ENCODE measurements at regions not wholly inside any gene's neighbourhood (a gene's known extent, or its start where the extent isn't known, plus 50 kb on each side); places are given as distances from the start of the nearest gene placed in this dataset.
A peak's percentile ranks its signal among the peaks of the same experiment; 100 is the strongest.
"Not testable (repeated sequence)": the region's sequence is repeated elsewhere in the genome, so short reads cannot be mapped to it uniquely, and the experiment has no call there.

GRCh38 chr6:158897236-158897635 lies 78.1 kb upstream of the EZR start:
- Histone ChIP-seq H3K4me1 (no peaks in the 10 kb centered on the region), H3K27ac (peak overlapping the region; percentile 39), H3K4me3 (no peak overlapping the region), H3K27me3 (no peaks in the 10 kb centered on the region), H3K36me3 (no peaks in the 10 kb centered on the region), H3K9me3 (no peaks in the 10 kb centered on the region)
- DNase-seq (ENCODE audit: low spot score in 2 of 2), result no peak
- no peak for TF ChIP-seq CTCF (IDR thresholded peaks at IDR 0.05)
- WGBS, result 53% methylated on average over 4 of the region's 4 CpGs

GRCh38 chr6:158895661-158896060 lies 76.5 kb upstream of the EZR start:
- Histone ChIP-seq H3K27ac (no peak overlapping the region), H3K27me3 (no peaks in the 10 kb centered on the region), H3K4me3 (no peak overlapping the region), H3K36me3 (no peaks in the 10 kb centered on the region), H3K9me3 (no peaks in the 10 kb centered on the region), H3K4me1 (no peaks in the 10 kb centered on the region)
- DNase-seq (ENCODE audit: low spot score in 2 of 2), result no peak
- TF ChIP-seq POLR2AphosphoS5 (IDR thresholded peaks at IDR 0.05), result no peak
- TF ChIP-seq CTCF (IDR thresholded peaks at IDR 0.05), result no peak
- TF ChIP-seq EP300 (IDR thresholded peaks at IDR 0.05), result no peak
- no peak for TF ChIP-seq POLR2A (IDR thresholded peaks at IDR 0.05)
- 92% methylated on average over 5 of the region's 5 CpGs for WGBS

GRCh38 chr6:158894193-158894592 lies 75.0 kb upstream of the EZR start:
- TF ChIP-seq EP300 (IDR thresholded peaks at IDR 0.05) (no peak), POLR2AphosphoS5 (IDR thresholded peaks at IDR 0.05) (no peak), POLR2A (IDR thresholded peaks at IDR 0.05) (no peak), CTCF (IDR thresholded peaks at IDR 0.05) (no peak)
- 40% methylated on average over 4 of the region's 4 CpGs for WGBS
- Histone ChIP-seq H3K4me1 (no peaks in the 10 kb centered on the region), H3K9me3 (no peaks in the 10 kb centered on the region), H3K27me3 (no peaks in the 10 kb centered on the region), H3K36me3 (no peaks in the 10 kb centered on the region), H3K4me3 (no peak overlapping the region), H3K27ac (no peak overlapping the region)
- no peak for DNase-seq (ENCODE audit: low spot score in 2 of 2)

- Histone ChIP-seq H3K27ac (no peak overlapping the region), H3K9me3 (no peaks in the 10 kb centered on the region), H3K27me3 (no peaks in the 10 kb centered on the region), H3K4me3 (no peak overlapping the region), H3K36me3 (no peaks in the 10 kb centered on the region), H3K4me1 (no peaks in the 10 kb centered on the region)
- DNase-seq (ENCODE audit: low spot score in 2 of 2), result no peak
- TF ChIP-seq POLR2A (IDR thresholded peaks at IDR 0.05), result no peak
- no peak for TF ChIP-seq CTCF (IDR thresholded peaks at IDR 0.05)
- TF ChIP-seq EP300 (IDR thresholded peaks at IDR 0.05), result no peak
- TF ChIP-seq POLR2AphosphoS5 (IDR thresholded peaks at IDR 0.05), result no peak
- whole genome bisulfite sequencing, result 79% methylated on average over 3 of the region's 3 CpGs
These were observed 73.1 kb upstream of the EZR start for GRCh38 chr6:158892266-158892665.

- not testable (repeated sequence) for H3K27ac ChIP-seq; H3K4me1 ChIP-seq; H3K36me3 ChIP-seq; DNase-seq (ENCODE audit: low spot score in 2 of 2); H3K4me3 ChIP-seq; H3K27me3 ChIP-seq; H3K9me3 ChIP-seq
- WGBS, result 99% methylated on average over 6 of the region's 6 CpGs
These were observed 72.4 kb upstream of the EZR start for GRCh38 chr6:158891560-158891959.

- not testable (repeated sequence) for H3K9me3 ChIP-seq; DNase-seq (ENCODE audit: low spot score in 2 of 2); H3K27me3 ChIP-seq; H3K4me1 ChIP-seq; H3K27ac ChIP-seq; H3K4me3 ChIP-seq; H3K36me3 ChIP-seq
- 93% methylated on average over 8 of the region's 8 CpGs for WGBS
These were observed 69.0 kb upstream of the EZR start for GRCh38 chr6:158888171-158888570.

GRCh38 chr6:158886346-158886977 lies 67.3 kb upstream of the EZR start:
- not testable (repeated sequence) for H3K27me3 ChIP-seq; H3K9me3 ChIP-seq; H3K4me1 ChIP-seq; H3K4me3 ChIP-seq; H3K27ac ChIP-seq; H3K36me3 ChIP-seq; DNase-seq (ENCODE audit: low spot score in 2 of 2)
- 86% methylated on average over 15 of the region's 15 CpGs for WGBS

- H3K4me3 ChIP-seq; H3K36me3 ChIP-seq; H3K27ac ChIP-seq; H3K9me3 ChIP-seq; H3K27me3 ChIP-seq; DNase-seq (ENCODE audit: low spot score in 2 of 2); H3K4me1 ChIP-seq: not testable (repeated sequence)
- 74% methylated on average over 3 of the region's 3 CpGs for WGBS
These were observed 62.7 kb upstream of the EZR start for GRCh38 chr6:158881884-158882283.

GRCh38 chr6:158881276-158881675 lies 62.1 kb upstream of the EZR start:
- DNase-seq (ENCODE audit: low spot score in 2 of 2); H3K9me3 ChIP-seq; H3K27me3 ChIP-seq; H3K4me1 ChIP-seq; H3K4me3 ChIP-seq; H3K27ac ChIP-seq; H3K36me3 ChIP-seq: not testable (repeated sequence)
- 90% methylated on average over 1 of the region's 1 CpG for WGBS
